Activated naive CD8-positive, alpha-beta T cell treated with anti-CD3 and anti-CD28 coated beads for 36 hours (primary cell): ENCODE measurements at regions not wholly inside any gene's neighbourhood (a gene's known extent, or its start where the extent isn't known, plus 50 kb on each side); places are given as distances from the start of the nearest gene placed in this dataset.
A peak's percentile ranks its signal among the peaks of the same experiment; 100 is the strongest.

ENCODE experiments used
- DNase-seq: peaks from one replicate; pipeline ENCODE4 v3.0.0; 2021
- H3K27ac Mint-ChIP-seq: one replicate; pipeline ENCODE4 v1.8.0; 2022; ENCODE audit warnings: mild to moderate bottlenecking, moderate library complexity, mixed read lengths
- H3K27me3 Mint-ChIP-seq: one replicate; pipeline ENCODE4 v1.8.0; 2022; ENCODE audit warnings: mild to moderate bottlenecking, mixed read lengths
- H3K36me3 Mint-ChIP-seq: one replicate; pipeline ENCODE4 v1.8.0; 2021; ENCODE audit warnings: mild to moderate bottlenecking, mixed read lengths
- H3K4me1 Mint-ChIP-seq: one replicate; pipeline ENCODE4 v1.8.0; 2021; ENCODE audit warnings: mixed read lengths
- H3K4me3 Mint-ChIP-seq: one replicate; pipeline ENCODE4 v1.8.0; 2022; ENCODE audit warnings: mild to moderate bottlenecking, moderate library complexity, mixed read lengths
- H3K9me3 Mint-ChIP-seq: one replicate; pipeline ENCODE4 v1.8.0; 2022; ENCODE audit warnings: mixed read lengths

DNA sequence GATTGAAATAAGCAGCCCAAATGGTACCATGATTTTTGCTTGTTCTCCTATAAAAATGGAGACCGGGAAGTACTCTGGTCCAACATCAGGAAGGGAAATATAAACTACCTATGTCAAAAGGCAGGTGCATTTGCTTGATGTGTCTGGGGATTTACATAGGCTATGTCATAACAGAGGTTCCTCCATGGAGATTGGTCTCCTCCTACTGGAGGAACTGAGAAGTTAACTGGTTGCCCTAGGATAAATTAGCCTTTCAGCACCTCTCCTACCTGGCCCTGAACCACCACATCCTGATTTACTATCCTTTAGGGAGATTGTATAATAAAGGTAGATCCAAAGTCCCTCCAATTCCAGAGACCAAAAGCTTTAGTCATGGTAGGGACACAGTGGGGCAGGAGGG lies 1109.3 kb upstream of the B3GALT2 start:
- Mint-ChIP-seq H3K27ac (no peak overlapping the region), H3K4me3 (no peak overlapping the region), H3K27me3 (no peaks in the 10 kb centered on the region), H3K36me3 (peaks cover 2% of the 10 kb centered on the region), H3K9me3 (no peaks in the 10 kb centered on the region), H3K4me1 (peaks cover 37% of the 10 kb centered on the region)
- no peak for DNase-seq

DNA sequence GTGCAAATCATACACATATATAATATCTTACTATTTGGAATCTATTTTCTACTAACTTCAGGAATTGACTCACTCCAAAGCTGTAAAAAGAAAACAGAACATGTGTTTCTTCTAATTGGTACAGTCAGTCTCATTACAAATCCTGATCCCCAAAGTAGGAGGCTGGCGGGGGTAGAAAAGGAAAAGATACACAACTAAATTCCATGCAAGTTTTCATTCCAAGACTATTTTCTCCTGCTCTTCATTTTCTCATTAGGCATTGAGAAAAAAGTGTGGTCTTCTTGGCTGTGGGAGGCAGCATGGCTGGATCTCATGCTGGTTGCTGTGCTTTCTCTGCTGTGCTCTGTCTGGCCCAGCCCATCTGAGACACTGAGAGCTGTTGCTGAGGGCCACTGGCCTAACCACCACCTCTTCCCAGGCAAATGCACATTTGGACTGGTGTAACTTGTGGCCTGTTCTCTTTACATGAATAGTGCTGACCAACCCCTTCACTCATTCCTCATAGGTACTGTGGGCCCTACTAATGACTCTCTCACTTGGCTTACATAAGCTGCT lies 1107.5 kb upstream of the B3GALT2 start:
- Mint-ChIP-seq H3K4me3 (no peak overlapping the region), H3K27me3 (no peaks in the 10 kb centered on the region), H3K36me3 (peaks cover 2% of the 10 kb centered on the region), H3K4me1 (peaks cover 46% of the 10 kb centered on the region), H3K27ac (no peak overlapping the region), H3K9me3 (no peaks in the 10 kb centered on the region)
- no peak for DNase-seq

DNA sequence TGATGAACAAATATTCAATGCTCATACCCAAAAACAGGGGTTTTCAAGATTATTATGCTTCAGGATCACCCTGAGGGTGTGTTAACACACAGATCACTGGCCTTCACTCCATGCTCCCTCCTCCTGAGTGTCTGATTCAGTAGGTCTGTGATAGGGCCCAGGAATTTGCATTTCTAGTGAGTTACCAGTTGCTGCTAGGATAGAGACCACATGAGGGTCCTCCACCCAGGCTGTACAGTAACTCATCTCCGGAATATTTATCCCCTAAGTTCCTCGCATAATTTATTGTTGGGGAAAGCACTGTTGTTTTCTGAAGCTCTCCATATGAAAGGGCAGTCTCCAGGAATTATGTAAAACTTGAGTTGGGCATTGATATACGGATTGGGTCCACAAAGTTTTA lies 1106.6 kb upstream of the B3GALT2 start:
- Mint-ChIP-seq H3K27ac (no peak overlapping the region), H3K36me3 (peaks cover 2% of the 10 kb centered on the region), H3K4me1 (peaks cover 40% of the 10 kb centered on the region), H3K4me3 (no peak overlapping the region), H3K9me3 (no peaks in the 10 kb centered on the region), H3K27me3 (no peaks in the 10 kb centered on the region)
- DNase-seq, result no peak

- Mint-ChIP-seq H3K4me1 (peaks cover 26% of the 10 kb centered on the region), H3K36me3 (peaks cover 4% of the 10 kb centered on the region), H3K27ac (peak overlapping the region; percentile 76), H3K9me3 (no peaks in the 10 kb centered on the region), H3K4me3 (peak overlapping the region; percentile 45), H3K27me3 (no peaks in the 10 kb centered on the region)
- peak; percentile 49 for DNase-seq
Observed at GRCh38 chr1:194289569-194290266, 1103.3 kb upstream of the B3GALT2 start.

GRCh38 chr1:194288238-194288637 lies 1101.8 kb upstream of the B3GALT2 start:
- H3K27me3 Mint-ChIP-seq, result no peaks in the 10 kb centered on the region
- peaks cover 4% of the 10 kb centered on the region for H3K36me3 Mint-ChIP-seq
- no peaks in the 10 kb centered on the region for H3K9me3 Mint-ChIP-seq
- H3K27ac Mint-ChIP-seq, result no peak overlapping the region
- peaks cover 24% of the 10 kb centered on the region for H3K4me1 Mint-ChIP-seq
- H3K4me3 Mint-ChIP-seq, result no peak overlapping the region
- DNase-seq, result no peak

DNA sequence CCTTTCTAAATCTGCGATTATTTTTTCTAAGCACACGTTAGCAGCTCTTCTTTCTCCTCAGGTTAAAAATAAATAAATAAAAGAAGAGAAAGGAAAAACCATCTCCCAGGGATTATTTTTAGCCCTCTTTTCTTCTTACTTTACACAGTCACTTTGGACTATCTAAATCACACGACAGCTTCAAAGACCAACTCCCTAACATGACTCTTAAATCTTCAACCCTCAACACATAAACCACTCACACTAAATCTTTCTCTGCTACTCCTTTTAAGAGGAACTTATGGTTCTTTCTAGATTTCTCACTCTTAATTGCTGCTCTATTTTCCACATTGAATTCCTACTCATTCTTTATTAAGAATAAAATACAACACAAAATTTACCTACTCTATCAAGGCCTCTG lies 1095.0 kb upstream of the B3GALT2 start:
- Mint-ChIP-seq H3K27ac (peak overlapping the region; percentile 4), H3K36me3 (peaks cover 6% of the 10 kb centered on the region), H3K4me1 (peaks cover 6% of the 10 kb centered on the region), H3K4me3 (no peak overlapping the region), H3K27me3 (no peaks in the 10 kb centered on the region), H3K9me3 (peaks cover 2% of the 10 kb centered on the region)
- no peak for DNase-seq

GRCh38 chr1:194280463-194280862 lies 1094.0 kb upstream of the B3GALT2 start:
- DNase-seq, result no peak
- peaks cover 5% of the 10 kb centered on the region for H3K9me3 Mint-ChIP-seq
- H3K36me3 Mint-ChIP-seq, result peaks cover 6% of the 10 kb centered on the region
- H3K4me1 Mint-ChIP-seq, result peaks cover 2% of the 10 kb centered on the region
- no peak overlapping the region for H3K4me3 Mint-ChIP-seq
- no peaks in the 10 kb centered on the region for H3K27me3 Mint-ChIP-seq
- no peak overlapping the region for H3K27ac Mint-ChIP-seq

DNA sequence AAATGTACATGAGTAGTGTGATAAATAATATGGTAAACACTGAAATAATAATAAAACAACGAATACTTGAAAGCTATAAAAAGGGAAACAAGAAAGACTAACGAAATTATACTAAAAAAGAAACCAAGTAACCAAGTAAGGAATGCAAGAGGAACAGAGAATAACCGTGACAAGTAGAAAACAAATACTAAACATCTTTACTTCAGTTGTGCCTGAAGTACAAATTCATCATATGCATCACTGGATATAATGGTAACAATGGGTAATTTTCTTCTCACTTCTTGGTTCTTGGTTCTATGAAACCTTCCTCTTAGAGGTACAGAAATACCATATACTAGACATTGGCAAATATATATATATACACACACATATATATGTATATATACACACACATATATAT lies 1093.6 kb upstream of the B3GALT2 start:
- H3K4me1 Mint-ChIP-seq, result peaks cover 2% of the 10 kb centered on the region
- no peak overlapping the region for H3K27ac Mint-ChIP-seq

DNA sequence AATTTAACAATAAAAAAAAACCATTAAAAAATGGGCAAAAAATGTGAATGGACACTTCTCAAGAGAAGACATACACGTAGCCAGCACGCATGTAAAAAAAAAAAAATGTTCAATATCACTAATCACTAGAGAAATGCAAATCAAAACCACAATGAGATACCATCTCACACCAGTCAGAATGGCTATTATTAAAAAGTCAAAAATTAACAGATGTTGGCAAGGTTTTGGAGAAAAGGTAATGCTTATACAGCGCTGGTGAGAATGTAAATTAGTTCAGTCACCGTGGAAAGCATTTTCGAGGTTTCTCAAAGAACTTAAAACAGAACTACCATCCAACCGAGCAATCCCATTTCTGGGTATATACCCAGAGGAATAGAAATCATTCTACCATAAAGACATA lies 1091.5 kb upstream of the B3GALT2 start:
- Mint-ChIP-seq H3K9me3 (peaks cover 7% of the 10 kb centered on the region), H3K4me3 (no peak overlapping the region), H3K27me3 (no peaks in the 10 kb centered on the region)

More for the DNA sequence above, 1093.6 kb upstream of the B3GALT2 start:
- H3K4me3 Mint-ChIP-seq, result no peak overlapping the region
- H3K36me3 Mint-ChIP-seq, result peaks cover 6% of the 10 kb centered on the region
- no peaks in the 10 kb centered on the region for H3K27me3 Mint-ChIP-seq
- DNase-seq, result no peak
- H3K9me3 Mint-ChIP-seq, result peaks cover 5% of the 10 kb centered on the region

DNA sequence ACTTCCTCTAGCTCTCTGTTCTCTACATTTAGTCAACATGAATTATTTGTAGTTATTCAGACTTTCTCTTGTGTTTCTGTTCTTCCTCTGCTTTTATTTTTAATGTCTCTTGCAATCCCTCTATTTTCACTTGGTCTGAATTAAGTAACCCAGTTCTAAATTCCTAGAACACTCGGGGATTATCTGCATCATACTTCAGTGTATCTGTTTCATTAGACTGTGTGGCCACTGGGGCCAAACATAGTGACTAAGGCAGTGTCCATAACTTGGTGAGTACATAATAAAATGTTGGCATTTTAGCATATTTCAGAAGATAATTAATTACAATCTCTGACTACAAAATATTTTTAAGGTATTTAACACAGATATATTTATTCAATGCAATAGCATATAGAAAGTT lies 1087.2 kb upstream of the B3GALT2 start:
- H3K4me1 Mint-ChIP-seq, result peaks cover 2% of the 10 kb centered on the region
- peaks cover 10% of the 10 kb centered on the region for H3K9me3 Mint-ChIP-seq
- no peak overlapping the region for H3K27ac Mint-ChIP-seq
- no peak for DNase-seq
- H3K27me3 Mint-ChIP-seq, result no peaks in the 10 kb centered on the region
- no peak overlapping the region for H3K4me3 Mint-ChIP-seq
- H3K36me3 Mint-ChIP-seq, result peaks cover 2% of the 10 kb centered on the region

More for the DNA sequence above, 1091.5 kb upstream of the B3GALT2 start:
- H3K27ac Mint-ChIP-seq, result no peak overlapping the region
- H3K4me1 Mint-ChIP-seq, result peaks cover 2% of the 10 kb centered on the region
- no peak for DNase-seq
- H3K36me3 Mint-ChIP-seq, result peaks cover 3% of the 10 kb centered on the region

GRCh38 chr1:194268839-194269238 lies 1082.4 kb upstream of the B3GALT2 start:
- H3K4me1 Mint-ChIP-seq, result no peaks in the 10 kb centered on the region
- no peak overlapping the region for H3K4me3 Mint-ChIP-seq
- H3K27ac Mint-ChIP-seq, result no peak overlapping the region
- H3K9me3 Mint-ChIP-seq, result peaks cover 14% of the 10 kb centered on the region
- H3K27me3 Mint-ChIP-seq, result no peaks in the 10 kb centered on the region
- peaks cover 11% of the 10 kb centered on the region for H3K36me3 Mint-ChIP-seq
- DNase-seq, result no peak

GRCh38 chr1:194267021-194267420 lies 1080.6 kb upstream of the B3GALT2 start:
- Mint-ChIP-seq H3K9me3 (peaks cover 20% of the 10 kb centered on the region), H3K4me3 (no peak overlapping the region), H3K4me1 (no peaks in the 10 kb centered on the region), H3K27ac (no peak overlapping the region), H3K36me3 (peaks cover 16% of the 10 kb centered on the region), H3K27me3 (no peaks in the 10 kb centered on the region)
- no peak for DNase-seq

- no peaks in the 10 kb centered on the region for H3K9me3 Mint-ChIP-seq
- H3K4me3 Mint-ChIP-seq, result no peak overlapping the region
- no peak overlapping the region for H3K27ac Mint-ChIP-seq
- no peaks in the 10 kb centered on the region for H3K36me3 Mint-ChIP-seq
- DNase-seq, result no peak
- no peaks in the 10 kb centered on the region for H3K27me3 Mint-ChIP-seq
- peaks cover 2% of the 10 kb centered on the region for H3K4me1 Mint-ChIP-seq
Observed at GRCh38 chr1:194256010-194256409, 1069.6 kb upstream of the B3GALT2 start.

GRCh38 chr1:194252199-194252598 lies 1065.8 kb upstream of the B3GALT2 start:
- no peak for DNase-seq
- Mint-ChIP-seq H3K9me3 (peaks cover 5% of the 10 kb centered on the region), H3K36me3 (peaks cover under 1% of the 10 kb centered on the region), H3K4me1 (peaks cover 3% of the 10 kb centered on the region), H3K27ac (no peak overlapping the region), H3K27me3 (no peaks in the 10 kb centered on the region), H3K4me3 (no peak overlapping the region)

- Mint-ChIP-seq H3K36me3 (no peaks in the 10 kb centered on the region), H3K27me3 (no peaks in the 10 kb centered on the region), H3K4me1 (no peaks in the 10 kb centered on the region), H3K4me3 (no peak overlapping the region), H3K27ac (no peak overlapping the region), H3K9me3 (no peaks in the 10 kb centered on the region)
- DNase-seq, result no peak
Observed at GRCh38 chr1:194241215-194241614, 1054.8 kb upstream of the B3GALT2 start.

- DNase-seq, result no peak
- Mint-ChIP-seq H3K27me3 (no peaks in the 10 kb centered on the region), H3K27ac (no peak overlapping the region), H3K4me1 (no peaks in the 10 kb centered on the region), H3K4me3 (no peak overlapping the region), H3K9me3 (no peaks in the 10 kb centered on the region), H3K36me3 (no peaks in the 10 kb centered on the region)
Observed at GRCh38 chr1:194233069-194233468, 1046.7 kb upstream of the B3GALT2 start.
